Sigmoid colon (tissue), 4 donors: ENCODE measurements at regions not wholly inside any gene's neighbourhood (a gene's known extent, or its start where the extent isn't known, plus 50 kb on each side); places are given as distances from the start of the nearest gene placed in this dataset.

ENCODE experiments used
- POLR2A ChIP-seq, 2 donors: fragments of 450-650 bp; IDR thresholded peaks; one replicate each; pipeline ENCODE4 v1.6.1; 2016; ENCODE audit warnings: antibody characterized with exemption in 2 of 2, mild to moderate bottlenecking in 2 of 2, moderate library complexity in 2 of 2
- POLR2AphosphoS5 ChIP-seq, 4 donors: sonication (generic); formaldehyde crosslinking; IDR thresholded peaks; one replicate each; pipeline ENCODE4 v1.6.1; 2017; ENCODE audit warnings: antibody characterized with exemption in 4 of 4

DNA sequence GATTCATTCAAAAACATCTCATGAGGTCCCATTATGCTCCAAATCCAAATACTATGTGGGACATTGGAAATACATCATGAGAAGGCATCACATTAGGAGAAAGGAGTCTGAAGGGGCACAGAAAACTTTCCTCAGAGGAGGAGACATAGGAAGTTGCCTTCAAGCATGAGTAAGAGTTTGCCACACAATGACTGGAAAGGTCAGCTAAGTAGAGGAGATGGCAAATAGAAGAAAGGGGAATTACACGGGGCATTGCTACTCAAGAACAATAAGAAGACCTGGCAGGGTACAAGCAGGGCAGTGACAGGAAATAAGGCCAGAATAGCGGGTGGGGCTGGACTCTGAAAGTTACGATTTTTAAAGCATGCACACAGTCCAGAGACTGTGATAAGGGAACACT is 231.6 kb downstream of the SPRY2 start:
- TF ChIP-seq POLR2A (IDR thresholded peaks at IDR 0.05) (no peak), POLR2AphosphoS5 (IDR thresholded peaks at IDR 0.05) (no peak)
